ENCODE measurements at regions not wholly inside any gene's neighbourhood (a gene's known extent, or its start where the extent isn't known, plus 50 kb on each side); places are given as distances from the start of the nearest gene placed in this dataset.
"Not testable (repeated sequence)": the region's sequence is repeated elsewhere in the genome, so short reads cannot be mapped to it uniquely, and the experiment has no call there.

DNA sequence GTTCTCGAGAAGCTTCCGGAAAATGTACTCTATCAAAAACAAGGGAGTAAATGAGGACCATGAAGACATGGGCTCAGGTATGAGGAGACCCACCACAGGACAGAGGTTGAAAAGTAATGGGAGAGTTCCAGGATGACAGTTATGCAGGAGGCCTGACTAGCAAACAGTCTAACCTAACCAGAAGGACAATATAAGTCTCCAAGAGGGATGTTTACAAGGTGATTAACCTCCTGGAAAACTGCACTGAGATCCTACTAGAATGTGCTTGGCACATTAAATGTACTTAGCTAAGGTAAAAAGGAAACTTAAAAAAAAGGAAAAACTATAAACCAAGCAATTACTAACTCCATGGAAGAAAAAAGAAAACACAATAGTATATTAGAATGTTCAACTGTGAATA is 258.3 kb downstream of the KLF5 start:
- DNase-seq: no peak

GRCh38 chr13:73310366-73310765 is 251.6 kb downstream of the KLF5 start:
- DNase-seq: no peak

DNA sequence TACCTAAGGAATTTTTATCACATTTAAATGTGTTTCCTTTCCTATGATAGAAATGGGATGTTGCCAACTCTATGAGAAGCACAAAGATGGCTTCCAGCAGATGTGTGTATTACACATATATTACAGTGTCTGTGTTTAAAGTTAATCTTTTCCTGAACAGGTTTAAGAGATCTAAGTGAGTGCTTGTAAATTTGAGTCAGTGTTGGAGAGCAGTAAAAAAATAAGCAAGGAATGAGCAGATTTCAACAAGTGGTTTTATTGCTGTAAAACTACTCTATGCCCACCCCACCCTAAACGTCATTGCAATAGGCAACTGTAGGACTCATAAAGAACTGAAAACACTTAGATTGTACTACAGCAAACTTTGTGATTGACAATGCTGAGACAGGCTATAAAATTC is 248.7 kb downstream of the KLF5 start:
- DNase-seq: no peak

DNA sequence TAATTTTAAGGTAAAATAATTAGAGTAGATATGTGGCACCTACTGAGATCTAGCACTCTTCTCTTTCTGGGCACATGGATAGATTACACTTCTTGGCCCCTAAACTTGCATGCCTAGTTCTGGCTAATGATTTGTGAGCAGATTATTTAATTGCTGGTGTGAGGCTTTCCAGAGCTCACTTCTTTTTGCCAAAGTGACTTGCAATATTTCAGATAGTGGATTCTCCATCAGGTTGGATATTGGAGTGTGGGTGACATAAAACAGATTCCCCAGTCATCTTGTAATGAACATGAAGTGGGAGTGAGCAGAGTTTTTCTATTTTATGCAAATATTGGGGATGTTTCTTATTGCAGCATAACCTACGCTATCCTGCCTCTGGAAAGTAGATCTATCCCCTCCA is 247.9 kb downstream of the KLF5 start:
- no peak for DNase-seq

DNA sequence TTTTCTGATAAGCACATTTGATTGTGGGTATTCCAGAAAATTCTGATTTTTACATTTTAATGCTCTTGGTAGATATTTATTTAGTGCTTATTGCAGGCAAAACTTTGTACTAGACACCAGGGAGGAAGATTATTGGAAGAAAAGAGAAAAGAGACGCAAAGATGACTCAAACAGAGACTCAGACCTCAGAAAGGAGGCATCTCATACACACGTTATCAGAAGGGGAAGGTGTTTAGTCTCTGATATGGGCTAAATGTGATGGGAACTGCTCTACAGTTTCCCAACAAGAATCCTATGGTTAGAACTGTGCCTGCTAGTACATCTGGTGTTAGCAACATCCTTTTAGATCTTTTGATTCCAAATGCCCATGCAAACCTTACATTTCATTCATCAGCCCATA is 245.6 kb downstream of the KLF5 start:
- no peak for DNase-seq

GRCh38 chr13:73303851-73304250 is 245.0 kb downstream of the KLF5 start:
- DNase-seq: peak; percentile 3 to 23

DNA sequence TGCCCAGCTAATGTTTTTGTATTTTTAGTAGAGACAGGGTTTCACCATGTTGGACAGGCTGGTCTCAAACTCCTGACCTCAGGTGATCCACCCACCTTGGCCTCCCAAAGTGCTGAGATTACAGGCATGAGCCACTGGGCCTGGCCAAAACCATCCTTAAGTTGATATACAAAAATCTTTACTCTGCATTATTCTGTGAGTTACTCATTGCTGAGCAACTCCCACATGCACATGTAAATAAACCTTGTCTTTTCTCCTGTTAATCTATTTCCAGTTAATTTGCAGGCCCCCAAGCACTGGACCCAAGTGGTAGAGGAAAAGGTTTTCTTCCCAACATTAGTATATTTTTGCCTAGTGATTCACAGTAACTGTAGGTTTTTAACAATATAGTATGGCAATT is 242.8 kb downstream of the KLF5 start:
- DNase-seq: not testable (repeated sequence)

GRCh38 chr13:73300718-73301425 is 242.1 kb downstream of the KLF5 start:
- DNase-seq: no peak

GRCh38 chr13:73299787-73300186 is 241.0 kb downstream of the KLF5 start:
- no peak for DNase-seq

DNA sequence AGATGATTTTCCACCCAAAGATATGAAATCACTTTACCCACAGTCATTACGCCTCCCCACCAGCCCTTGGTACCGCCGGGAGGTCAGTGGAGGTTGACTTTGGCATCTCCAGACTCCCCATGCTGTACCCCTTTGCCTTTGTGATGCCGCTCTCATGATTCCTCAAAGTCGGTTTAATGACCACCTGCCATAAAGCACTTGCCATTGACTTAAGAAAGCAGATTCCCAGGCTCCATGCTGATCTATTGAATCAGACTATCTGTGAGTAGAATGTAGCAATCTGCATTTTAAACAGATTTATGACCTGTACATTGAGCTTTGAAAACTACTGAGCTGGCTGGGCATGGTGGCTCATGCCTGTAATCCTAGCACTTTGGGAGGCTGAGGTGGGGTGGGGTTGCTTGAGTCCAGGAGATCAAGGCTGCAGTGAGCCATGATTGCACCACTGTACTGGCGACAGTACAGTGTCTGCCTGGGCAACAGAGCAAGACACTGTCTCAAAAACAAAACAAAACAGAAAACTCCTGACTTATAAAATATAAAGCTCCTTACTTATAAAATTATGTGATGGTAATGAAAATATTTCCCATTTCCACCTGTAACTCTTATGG is 235.2 kb downstream of the KLF5 start:
- DNase-seq: no peak

DNA sequence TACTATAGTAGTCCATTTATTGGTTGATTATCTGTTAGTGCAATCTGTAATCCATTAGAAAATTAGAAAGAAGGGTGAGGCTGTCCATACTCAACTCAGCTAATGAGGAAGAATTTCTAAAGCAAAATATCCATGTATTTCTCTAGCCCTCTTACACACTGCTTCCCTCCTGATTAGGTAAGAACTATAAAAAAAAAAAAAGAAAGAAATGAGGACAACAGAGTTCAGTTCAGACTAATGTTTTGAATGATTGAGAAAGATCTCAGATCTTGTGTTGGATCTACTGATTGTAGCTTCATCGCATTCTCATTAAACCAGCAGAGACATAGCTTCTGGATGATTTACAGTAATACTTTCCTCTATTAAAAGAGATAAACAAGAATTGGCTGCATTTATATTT is 233.3 kb downstream of the KLF5 start:
- no peak for DNase-seq

DNA sequence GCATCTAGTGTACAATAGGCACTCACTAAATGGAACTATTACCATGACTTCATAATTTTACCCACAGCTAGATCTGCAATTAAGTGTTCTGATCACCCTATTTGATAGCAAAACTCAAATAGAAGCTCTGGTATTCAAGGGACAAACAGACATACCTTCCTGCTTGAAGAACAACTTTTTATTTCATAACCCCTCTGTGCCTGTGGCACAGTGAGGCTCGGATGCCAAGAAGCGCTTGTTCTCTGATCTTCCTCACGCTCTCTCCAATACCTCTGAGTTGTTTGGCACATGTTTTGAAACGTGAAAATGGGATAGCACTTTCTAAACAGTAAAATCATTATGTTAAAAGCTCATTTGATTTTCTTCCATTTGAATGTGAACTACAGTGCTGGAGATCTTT is 232.0 kb downstream of the KLF5 start:
- no peak for DNase-seq

- no peak for DNase-seq
Measured at GRCh38 chr13:73288596-73288995, 229.8 kb downstream of the KLF5 start.

DNA sequence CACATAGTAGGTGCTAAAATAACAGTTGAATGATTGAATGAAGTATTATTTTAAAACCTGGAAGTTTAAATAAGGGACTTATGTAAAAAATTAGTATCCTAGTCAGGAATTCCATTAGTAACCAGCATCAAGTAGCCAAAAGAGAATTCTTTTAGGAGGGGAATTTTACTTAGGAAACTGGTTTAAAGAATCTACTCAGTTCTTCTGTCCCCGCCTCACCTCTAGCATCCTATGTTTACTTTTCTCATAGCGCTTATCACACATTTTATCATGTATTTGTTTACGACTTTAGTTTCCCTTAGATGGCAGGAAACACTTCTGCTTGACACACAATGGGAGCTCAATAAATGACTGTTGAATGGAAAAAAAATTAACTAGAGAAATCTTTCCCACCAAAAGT is 229.0 kb downstream of the KLF5 start:
- no peak for DNase-seq

GRCh38 chr13:73286942-73287620 is 228.3 kb downstream of the KLF5 start:
- DNase-seq: no peak

- no peak for DNase-seq
Measured at GRCh38 chr13:73286177-73286576, 227.4 kb downstream of the KLF5 start.

DNA sequence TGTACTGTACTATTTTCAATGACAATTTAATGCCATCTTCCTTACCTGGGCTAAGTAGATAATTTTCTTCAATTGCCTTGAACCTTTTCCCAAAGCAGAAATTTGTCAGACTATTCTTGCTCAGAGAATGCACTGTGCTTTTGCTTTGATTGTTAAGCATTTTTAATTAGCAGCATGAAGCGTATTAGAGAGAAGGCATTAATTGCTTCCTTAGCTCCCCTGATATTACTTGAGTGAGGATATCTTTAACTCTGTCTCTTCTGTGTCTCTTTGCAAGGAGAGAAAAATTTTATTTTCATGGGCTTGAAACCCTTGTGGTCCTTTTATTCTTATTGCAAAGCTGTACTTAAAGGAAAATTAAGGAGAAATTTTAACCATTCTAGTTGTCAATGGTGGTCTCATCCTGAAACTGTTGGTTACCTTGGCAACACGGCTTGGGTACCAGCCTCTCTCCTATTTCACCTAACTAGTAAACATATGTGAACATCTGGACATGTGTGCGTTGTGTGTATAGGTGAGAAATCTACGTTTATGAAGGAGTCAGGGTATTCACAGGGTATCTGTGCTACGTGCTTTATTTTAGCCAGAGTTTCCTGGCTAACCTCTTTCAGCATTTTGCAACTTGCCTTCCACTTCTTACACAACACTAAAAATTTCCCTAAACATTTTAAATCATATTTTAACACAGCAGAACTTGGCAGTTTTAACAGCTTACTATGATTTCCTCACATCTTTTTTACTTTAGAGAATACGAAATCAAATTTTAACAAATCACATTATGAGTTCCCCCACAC is 225.5 kb downstream of the KLF5 start:
- DNase-seq: no peak

- DNase-seq: no peak
Measured at GRCh38 chr13:73283636-73284035, 224.8 kb downstream of the KLF5 start.

DNA sequence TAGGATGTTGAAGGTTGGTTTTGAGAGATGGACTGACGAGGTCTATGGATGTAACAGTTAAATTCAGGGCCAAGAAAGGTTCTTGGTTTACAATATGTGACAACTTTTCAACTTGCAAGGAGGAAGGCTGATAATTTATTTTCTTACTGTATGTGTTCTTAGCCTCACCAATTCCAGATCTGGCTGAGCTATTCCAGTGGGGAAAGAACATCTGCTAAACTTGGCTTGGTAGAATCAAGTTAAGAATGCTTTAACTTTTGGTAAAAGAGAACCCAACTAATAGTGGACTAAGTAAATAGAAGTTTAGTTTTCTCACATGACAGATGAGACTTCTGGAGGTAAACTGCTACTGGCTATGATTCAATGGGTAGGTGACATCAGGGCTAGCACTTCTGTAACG is 222.9 kb downstream of the KLF5 start:
- no peak for DNase-seq

DNA sequence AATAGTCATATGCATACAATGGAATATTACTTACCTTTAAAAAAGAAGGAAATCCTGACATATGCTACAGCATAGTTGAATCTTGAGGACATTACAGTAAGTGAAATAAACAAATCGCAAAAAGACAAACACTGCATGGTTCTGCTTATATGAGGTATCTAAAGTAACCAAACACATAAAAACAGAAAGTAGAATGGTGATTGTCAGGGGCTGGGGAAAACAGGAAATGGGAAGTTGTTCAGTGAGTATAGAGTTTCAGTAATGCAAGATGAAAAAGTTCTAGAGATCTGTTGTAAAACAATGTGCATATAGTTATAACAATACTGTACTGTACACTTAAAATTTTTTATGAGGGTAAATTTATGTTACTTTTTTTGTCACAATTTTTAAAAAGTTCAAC is 219.4 kb downstream of the KLF5 start:
- DNase-seq: no peak

DNA sequence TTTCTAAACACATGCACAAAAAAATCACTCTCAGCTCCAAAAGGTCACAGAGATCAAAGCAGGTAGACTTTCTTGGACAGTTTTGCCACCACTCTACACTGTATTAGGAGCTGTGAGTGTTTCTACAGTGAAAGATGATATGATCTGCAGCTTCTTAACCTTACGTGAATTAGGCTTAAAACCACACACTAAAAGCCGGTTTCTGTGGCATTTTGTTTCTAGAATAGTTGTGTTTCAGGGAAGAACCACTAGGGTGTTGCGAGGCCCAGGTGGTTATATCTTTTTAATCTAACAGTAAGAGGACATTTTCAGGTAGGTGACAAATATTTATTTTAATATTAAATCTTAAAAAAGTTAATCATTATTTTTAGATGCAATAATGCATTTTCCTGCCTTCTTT is 216.4 kb downstream of the KLF5 start:
- no peak for DNase-seq

- no peak for DNase-seq
Measured at GRCh38 chr13:73274147-73274546, 215.3 kb downstream of the KLF5 start.

DNA sequence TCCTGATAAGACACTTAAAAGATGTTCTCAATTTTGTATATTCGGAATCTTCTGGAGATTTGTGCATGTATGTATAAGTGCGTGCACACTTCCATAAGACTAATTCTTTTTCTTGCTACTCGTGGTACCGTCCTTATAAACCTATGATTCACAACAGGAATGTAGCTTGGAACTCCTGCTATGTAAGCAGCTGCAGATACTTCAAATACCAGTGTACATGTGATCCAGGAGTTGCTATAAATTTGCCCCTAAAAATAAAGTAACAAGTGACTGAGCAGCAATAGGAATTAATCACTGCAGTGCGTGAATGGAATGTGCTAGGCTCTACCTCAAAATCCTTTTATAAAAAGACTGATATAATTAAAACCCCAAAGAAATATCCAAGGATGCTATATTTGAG is 214.9 kb downstream of the KLF5 start:
- DNase-seq: no peak

- DNase-seq: no peak
Measured at GRCh38 chr13:73273276-73273675, 214.5 kb downstream of the KLF5 start.
